ENCODE measurements at regions not wholly inside any gene's neighbourhood (a gene's known extent, or its start where the extent isn't known, plus 50 kb on each side); places are given as distances from the start of the nearest gene placed in this dataset.

GRCh38 chr16:22687031-22687530 is 126.9 kb upstream of the HS3ST2 start:
- intact Hi-C loops (cut with DNase I), result no loop called here
- 42 to 75% (median 45%) methylated on average over 2 of the region's 2 CpGs for WGBS, 4 donors
- no peak overlapping the region for H3K4me3 ChIP-seq
- no peak for DNase-seq
- TF ChIP-seq POLR2A (IDR thresholded peaks at IDR 0.05) (no peak), CTCF (IDR thresholded peaks at IDR 0.05) (no peak)
- H3K36me3 ChIP-seq (replicated peaks in 1 of 2), result no peaks in the 10 kb centered on the region
- H3K4me1 ChIP-seq (replicated peaks in 1 of 2), result no peaks in the 10 kb centered on the region
- no peaks in the 10 kb centered on the region for H3K27me3 ChIP-seq
- no peaks in the 10 kb centered on the region for H3K9me3 ChIP-seq (replicated peaks in 1 of 3)
- no peak overlapping the region for H3K27ac ChIP-seq

- 79 to 86% (median 81%) methylated on average over 2 of the region's 2 CpGs for WGBS, 4 donors
- Histone ChIP-seq H3K27ac (no peak overlapping the region), H3K27me3 (no peaks in the 10 kb centered on the region), H3K36me3 (replicated peaks in 1 of 2) (no peaks in the 10 kb centered on the region), H3K4me3 (no peak overlapping the region), H3K4me1 (replicated peaks in 1 of 2) (no peaks in the 10 kb centered on the region), H3K9me3 (replicated peaks in 1 of 3) (no peaks in the 10 kb centered on the region)
- intact Hi-C loops (cut with DNase I), result no loop called here
- TF ChIP-seq POLR2A (IDR thresholded peaks at IDR 0.05), result no peak
- TF ChIP-seq CTCF (IDR thresholded peaks at IDR 0.05), result no peak
- no peak for DNase-seq
Measured at GRCh38 chr16:22688463-22688862, 125.5 kb upstream of the HS3ST2 start.

GRCh38 chr16:22688930-22689329 is 125.0 kb upstream of the HS3ST2 start:
- TF ChIP-seq POLR2A (IDR thresholded peaks at IDR 0.05) (no peak), CTCF (IDR thresholded peaks at IDR 0.05) (no peak)
- Histone ChIP-seq H3K4me3 (no peak overlapping the region), H3K9me3 (replicated peaks in 1 of 3) (no peaks in the 10 kb centered on the region), H3K4me1 (replicated peaks in 1 of 2) (no peaks in the 10 kb centered on the region), H3K27me3 (no peaks in the 10 kb centered on the region), H3K36me3 (replicated peaks in 1 of 2) (no peaks in the 10 kb centered on the region), H3K27ac (no peak overlapping the region)
- WGBS, 4 donors, result 83 to 95% (median 85%) methylated on average over 1 of the region's 1 CpG
- DNase-seq, result no peak
- intact Hi-C loops (cut with DNase I), result no loop called here

GRCh38 chr16:22691335-22691734 is 122.6 kb upstream of the HS3ST2 start:
- intact Hi-C loops (cut with DNase I), result no loop called here
- no peaks in the 10 kb centered on the region for H3K4me1 ChIP-seq (replicated peaks in 1 of 2)
- H3K4me3 ChIP-seq, result no peak overlapping the region
- H3K36me3 ChIP-seq (replicated peaks in 1 of 2), result no peaks in the 10 kb centered on the region
- H3K27me3 ChIP-seq, result peaks cover 6% of the 10 kb centered on the region
- H3K9me3 ChIP-seq (replicated peaks in 1 of 3), result no peaks in the 10 kb centered on the region
- H3K27ac ChIP-seq, result no peak overlapping the region
- TF ChIP-seq POLR2A (IDR thresholded peaks at IDR 0.05) (no peak), CTCF (IDR thresholded peaks at IDR 0.05) (no peak)
- no peak for DNase-seq
- 77 to 85% (median 82%) methylated on average over 3 of the region's 3 CpGs for WGBS, 4 donors
